ENCODE measurements at regions not wholly inside any gene's neighbourhood (a gene's known extent, or its start where the extent isn't known, plus 50 kb on each side); places are given as distances from the start of the nearest gene placed in this dataset.

DNA sequence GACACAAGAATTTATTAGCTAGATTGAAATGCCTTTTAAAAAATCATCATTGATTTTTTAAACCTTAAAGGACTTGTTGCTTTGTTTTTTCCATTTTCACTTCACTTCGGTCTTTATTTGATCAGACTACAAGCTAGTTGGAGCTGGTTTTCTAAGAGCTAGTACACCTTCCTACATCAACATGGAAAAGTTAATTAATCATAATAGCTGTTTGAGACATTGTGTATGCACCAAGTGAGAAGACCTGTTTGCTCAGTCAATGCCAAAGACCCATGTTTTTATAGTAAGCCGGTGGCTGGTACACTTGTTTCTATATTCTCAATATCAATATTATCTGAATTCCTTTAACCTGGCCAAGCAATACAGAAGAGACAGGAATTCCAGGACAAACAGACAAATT lies 310.2 kb upstream of the SGK1 start:
- TF ChIP-seq EP300 (IDR thresholded peaks at IDR 0.05) (no peak), POLR2AphosphoS5 (IDR thresholded peaks at IDR 0.05) (no peak)
- TF ChIP-seq, protein P1, sequence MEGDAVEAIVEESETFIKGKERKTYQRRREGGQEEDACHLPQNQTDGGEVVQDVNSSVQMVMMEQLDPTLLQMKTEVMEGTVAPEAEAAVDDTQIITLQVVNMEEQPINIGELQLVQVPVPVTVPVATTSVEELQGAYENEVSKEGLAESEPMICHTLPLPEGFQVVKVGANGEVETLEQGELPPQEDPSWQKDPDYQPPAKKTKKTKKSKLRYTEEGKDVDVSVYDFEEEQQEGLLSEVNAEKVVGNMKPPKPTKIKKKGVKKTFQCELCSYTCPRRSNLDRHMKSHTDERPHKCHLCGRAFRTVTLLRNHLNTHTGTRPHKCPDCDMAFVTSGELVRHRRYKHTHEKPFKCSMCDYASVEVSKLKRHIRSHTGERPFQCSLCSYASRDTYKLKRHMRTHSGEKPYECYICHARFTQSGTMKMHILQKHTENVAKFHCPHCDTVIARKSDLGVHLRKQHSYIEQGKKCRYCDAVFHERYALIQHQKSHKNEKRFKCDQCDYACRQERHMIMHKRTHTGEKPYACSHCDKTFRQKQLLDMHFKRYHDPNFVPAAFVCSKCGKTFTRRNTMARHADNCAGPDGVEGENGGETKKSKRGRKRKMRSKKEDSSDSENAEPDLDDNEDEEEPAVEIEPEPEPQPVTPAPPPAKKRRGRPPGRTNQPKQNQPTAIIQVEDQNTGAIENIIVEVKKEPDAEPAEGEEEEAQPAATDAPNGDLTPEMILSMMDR (IDR thresholded peaks at IDR 0.05) = no peak

Measured in esophagus muscularis mucosa (tissue), 4 donors.